Stimulated activated CD4-positive, alpha-beta T cell treated with anti-CD3 and anti-CD28 coated beads, TNF-alpha, amount 100 ng/mL, for 48 hours (primary cell): ENCODE measurements at regions not wholly inside any gene's neighbourhood (a gene's known extent, or its start where the extent isn't known, plus 50 kb on each side); places are given as distances from the start of the nearest gene placed in this dataset.

ENCODE experiments used
- DNase-seq, 3 donors: peaks; one replicate each; pipeline ENCODE4 v3.0.0-alpha.2; 2020; ENCODE audit warnings: low read depth in 3 of 3

GRCh38 chr4:34814266-34814665, 1430.0 kb downstream of the ARAP2 start:
- no peak for DNase-seq

DNA sequence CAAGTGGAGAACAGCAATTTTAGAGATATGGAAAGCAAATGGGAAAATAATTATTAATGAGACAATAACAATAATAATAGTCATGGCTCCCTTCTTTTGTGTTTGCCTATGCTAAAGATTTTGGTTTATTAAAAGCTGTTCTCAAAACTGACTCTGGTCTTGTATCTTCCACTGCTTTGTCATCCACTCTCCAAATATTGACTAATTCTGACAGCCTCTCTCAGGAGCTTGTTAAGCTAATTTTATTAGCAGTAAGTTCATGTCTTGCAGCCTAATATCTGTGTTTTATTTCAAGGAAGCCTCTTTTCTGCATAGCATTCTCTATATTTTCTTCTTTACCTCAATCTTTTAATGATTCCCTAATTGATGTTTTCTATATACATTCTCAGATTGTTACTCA, 1419.8 kb downstream of the ARAP2 start:
- no peak for DNase-seq

DNA sequence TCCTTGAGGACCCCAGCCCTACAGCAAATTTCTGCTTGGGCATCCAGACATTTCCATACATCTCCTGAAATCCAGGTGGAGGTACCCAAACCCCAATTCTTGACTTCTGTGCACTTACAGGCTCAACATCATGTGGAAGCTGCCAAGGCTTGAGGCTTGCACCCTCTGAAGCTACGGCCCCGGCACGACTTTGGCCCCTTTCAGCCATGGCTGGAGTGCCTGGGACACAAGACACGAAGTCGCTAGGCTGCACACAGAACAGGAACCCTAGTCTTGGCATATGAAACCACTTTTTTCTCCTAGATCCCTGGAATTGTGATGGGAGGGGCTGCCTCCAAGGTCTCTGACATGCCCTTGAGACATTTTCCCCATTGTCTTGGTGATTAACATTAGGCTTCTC, 1417.7 kb downstream of the ARAP2 start:
- no peak for DNase-seq

DNA sequence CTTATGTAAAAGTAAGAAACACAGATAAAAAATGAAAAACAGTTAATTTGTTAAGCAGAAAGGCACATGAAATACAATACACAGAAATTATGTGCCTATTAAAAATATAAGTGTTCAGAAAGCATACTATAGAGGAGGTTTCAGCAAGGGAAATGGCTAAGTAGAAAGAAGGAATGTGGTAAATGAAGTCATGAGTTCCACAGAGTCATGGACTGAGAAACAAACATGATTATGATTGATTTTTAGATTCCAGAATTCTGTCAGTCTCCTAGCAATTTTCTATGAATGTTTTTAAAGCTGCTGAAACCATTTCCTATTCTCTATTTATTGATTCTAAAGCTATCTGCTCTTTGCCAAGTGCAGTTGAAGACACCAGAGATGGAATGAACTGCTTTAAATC, 1398.4 kb downstream of the ARAP2 start:
- DNase-seq = no peak

DNA sequence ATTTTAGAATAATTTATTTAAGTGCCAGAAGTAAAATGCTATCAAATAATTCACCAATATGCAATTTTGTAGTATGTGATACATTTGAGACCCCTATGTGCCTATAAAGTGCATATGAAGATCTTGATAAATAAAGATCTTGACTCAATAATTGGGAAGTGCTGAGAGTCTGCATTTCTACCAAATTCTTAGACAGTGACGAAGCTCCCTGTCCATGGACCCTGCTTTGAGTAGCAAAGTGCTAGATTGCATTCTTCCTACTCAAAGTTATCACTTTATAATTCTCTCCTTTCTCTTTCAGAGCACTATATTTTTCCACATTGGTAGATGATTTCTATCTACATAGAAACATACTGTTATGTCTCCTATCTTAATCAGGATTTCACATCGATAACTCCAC, 1393.9 kb downstream of the ARAP2 start:
- DNase-seq = no peak

DNA sequence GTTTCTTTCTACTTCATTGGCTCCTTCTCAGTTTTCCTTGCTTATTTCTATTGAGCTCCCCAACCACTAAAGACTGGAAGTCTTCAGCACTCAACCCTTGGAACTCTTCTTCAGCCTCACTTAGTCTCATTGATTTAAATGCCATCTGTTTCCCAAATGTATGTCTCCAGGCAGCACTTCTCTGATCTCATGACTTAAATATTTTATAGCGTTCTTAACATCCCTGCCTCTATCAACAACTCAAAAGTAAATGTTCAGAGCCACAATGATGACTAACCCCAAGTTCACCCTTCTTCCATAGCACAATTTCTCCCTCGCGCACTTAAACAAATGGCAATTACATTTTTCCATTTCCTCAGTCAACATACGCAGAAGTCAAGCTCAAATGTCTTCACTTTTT, 1393.3 kb downstream of the ARAP2 start:
- DNase-seq = no peak

- DNase-seq = no peak
Measured at GRCh38 chr4:34851411-34851810, 1392.9 kb downstream of the ARAP2 start.

GRCh38 chr4:34854451-34854850, 1389.9 kb downstream of the ARAP2 start:
- DNase-seq = no peak

GRCh38 chr4:34861666-34862065, 1382.6 kb downstream of the ARAP2 start:
- DNase-seq = no peak

- no peak for DNase-seq
Measured at GRCh38 chr4:34878961-34879360, 1365.4 kb downstream of the ARAP2 start.

DNA sequence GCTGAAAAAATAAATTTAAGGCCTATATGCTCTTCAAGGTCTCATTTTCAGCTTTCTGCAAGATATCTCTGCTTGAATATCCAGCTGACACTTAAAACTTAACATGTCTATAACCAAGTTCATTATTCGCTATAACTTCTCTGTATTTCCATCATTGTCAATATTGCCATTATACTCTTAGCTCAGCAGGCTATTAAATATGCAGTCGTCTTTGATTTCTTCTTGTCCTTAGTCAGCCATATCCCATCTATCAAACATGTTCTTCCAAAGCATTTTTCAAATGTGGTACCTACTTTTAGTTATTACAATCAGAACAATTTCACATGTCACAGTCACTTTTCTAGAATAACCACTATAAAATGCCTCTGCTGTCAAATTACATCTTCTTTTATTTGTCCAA, 1364.1 kb downstream of the ARAP2 start:
- no peak for DNase-seq

- no peak for DNase-seq
Measured at GRCh38 chr4:34891892-34892291, 1352.4 kb downstream of the ARAP2 start.

GRCh38 chr4:34893382-34893781, 1350.9 kb downstream of the ARAP2 start:
- no peak for DNase-seq

- DNase-seq = no peak
Measured at GRCh38 chr4:34920032-34920431, 1324.3 kb downstream of the ARAP2 start.

DNA sequence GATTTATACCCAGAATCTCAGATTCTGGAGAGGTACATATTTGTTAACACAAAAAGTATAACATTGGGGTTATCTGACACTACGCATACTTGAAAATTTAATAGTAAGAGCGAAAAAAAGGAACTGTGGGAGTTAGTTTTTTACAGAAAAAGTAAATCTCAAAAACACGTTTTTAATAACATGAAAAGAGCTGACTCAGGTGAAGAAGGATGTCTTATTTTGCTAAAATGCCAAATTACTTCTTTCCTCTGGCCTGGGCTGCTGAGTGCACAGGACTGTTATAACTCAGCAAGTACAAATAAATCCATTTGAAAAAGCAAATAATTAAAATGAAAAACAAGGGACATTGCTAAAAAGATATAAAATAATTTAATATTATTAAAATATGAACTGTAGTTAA, 1322.9 kb downstream of the ARAP2 start:
- DNase-seq = no peak

DNA sequence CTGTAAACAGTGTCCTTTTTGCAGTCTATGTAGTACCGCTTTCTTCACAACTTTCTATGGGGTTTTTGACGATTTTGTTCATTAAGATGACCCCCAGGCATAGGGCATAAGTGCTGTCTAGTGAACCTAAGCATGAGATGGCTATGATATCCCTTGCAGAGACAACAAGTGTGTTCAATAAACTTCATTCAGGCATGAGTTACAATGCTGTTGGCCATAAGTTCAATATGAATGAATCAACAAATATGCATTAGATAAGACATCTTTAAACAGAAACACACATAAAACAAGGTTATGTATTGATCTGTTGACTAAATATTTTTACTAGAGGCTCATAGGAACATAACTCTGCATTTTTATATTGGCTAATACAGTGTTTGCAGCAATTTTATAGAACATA, 1322.0 kb downstream of the ARAP2 start:
- no peak for DNase-seq

GRCh38 chr4:34932591-34932990, 1311.7 kb downstream of the ARAP2 start:
- no peak for DNase-seq

- no peak for DNase-seq
Measured at GRCh38 chr4:34935739-34936138, 1308.6 kb downstream of the ARAP2 start.

DNA sequence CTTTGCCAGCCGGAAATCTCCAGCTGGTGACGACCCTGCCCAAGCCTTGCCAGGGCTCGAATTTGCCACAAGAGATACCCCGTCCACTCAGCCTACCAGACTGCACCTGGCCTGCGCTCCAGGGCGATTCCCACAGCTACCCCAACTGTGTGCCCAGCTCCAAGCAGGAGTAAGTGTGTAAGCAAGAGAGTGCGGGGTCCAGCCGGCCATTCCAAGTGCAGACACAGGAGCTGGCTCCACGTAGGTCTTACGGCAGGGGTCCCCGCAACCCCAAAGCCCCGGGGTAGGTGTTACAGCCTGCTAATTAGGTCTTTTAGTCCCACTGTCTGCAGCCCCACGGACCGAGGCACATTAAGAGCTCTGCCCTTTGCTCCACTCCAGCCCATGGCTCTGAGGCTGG, 1305.2 kb downstream of the ARAP2 start:
- DNase-seq = no peak

DNA sequence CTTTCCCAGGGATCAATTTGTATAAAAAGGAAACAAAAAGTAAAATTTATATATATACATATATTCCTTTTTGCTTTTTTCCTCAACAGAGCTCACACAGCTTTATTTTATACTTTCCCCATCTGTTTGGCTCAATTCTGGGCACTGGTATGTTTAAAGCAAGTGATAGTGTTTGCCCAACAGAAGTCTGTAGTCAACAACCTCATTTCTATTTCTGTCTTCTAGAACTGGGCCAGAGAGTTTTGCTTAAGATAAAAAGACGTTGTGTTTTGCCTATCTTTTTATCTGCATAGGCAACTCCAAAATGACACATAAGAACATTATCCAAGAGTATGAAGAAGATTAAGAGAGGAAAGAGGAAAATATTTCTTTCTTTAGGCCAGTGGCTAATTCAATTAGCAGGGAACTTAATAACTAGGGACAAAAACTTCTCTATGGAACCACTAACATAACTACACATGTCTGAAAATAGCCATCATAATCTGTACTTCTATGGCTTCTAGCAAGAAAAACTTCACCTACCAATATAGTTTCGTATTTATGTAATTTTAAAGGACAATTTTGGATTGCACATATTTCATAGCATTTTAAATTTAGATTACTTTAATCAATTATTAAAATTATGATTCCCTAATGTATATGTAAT, 1300.5 kb downstream of the ARAP2 start:
- DNase-seq = no peak

- DNase-seq = no peak
Measured at GRCh38 chr4:34950926-34951325, 1293.4 kb downstream of the ARAP2 start.

GRCh38 chr4:34953145-34953799, 1291.0 kb downstream of the ARAP2 start:
- DNase-seq = no peak

GRCh38 chr4:34964613-34965012, 1279.7 kb downstream of the ARAP2 start:
- no peak for DNase-seq

- no peak for DNase-seq
Measured at GRCh38 chr4:34972189-34972588, 1272.1 kb downstream of the ARAP2 start.
